Lung (tissue), 11 donors: ENCODE measurements at regions not wholly inside any gene's neighbourhood (a gene's known extent, or its start where the extent isn't known, plus 50 kb on each side); places are given as distances from the start of the nearest gene placed in this dataset.
A peak's percentile ranks its signal among the peaks of the same experiment; 100 is the strongest.

Source experiments
- ATAC-seq: fragments of 200-7000 bp; cut with Tn5 transposase; one replicate; pipeline ENCODE4 v1.9.1; 2020; ENCODE audit warnings: moderate number of reproducible peaks; ENCODE audit not compliant: insufficient read depth, low FRiP score
- DNase-seq, 3 donors: peaks; one replicate each; pipeline ENCODE4 v3.0.0-alpha.2; 2013 to 2017
- H3K27ac ChIP-seq, 2 donors: one replicate each; pipeline ENCODE4 v1.5.1; 2013; ENCODE audit warnings: mild to moderate bottlenecking in 2 of 2, moderate library complexity in 2 of 2, control low read depth in 1 of 2, inconsistent platforms in 1 of 2, low read depth in 1 of 2, low read length in 1 of 2
- H3K27me3 ChIP-seq, 3 donors: one replicate each; pipeline ENCODE4 v1.5.1; 2013; ENCODE audit warnings: low read length in 2 of 3; ENCODE audit not compliant: control insufficient read depth in 3 of 3, insufficient read depth in 3 of 3
- H3K36me3 ChIP-seq, 4 donors: one replicate each; pipeline ENCODE4 v1.5.1; 2013; ENCODE audit warnings: low read length in 4 of 4, mild to moderate bottlenecking in 1 of 4, moderate library complexity in 1 of 4; ENCODE audit not compliant: control insufficient read depth in 4 of 4, insufficient read depth in 4 of 4
- H3K4me1 ChIP-seq, 5 donors: one replicate each; pipeline ENCODE4 v1.5.1; 2013; ENCODE audit warnings: low read length in 5 of 5, mild to moderate bottlenecking in 2 of 5, moderate library complexity in 1 of 5; ENCODE audit not compliant: control insufficient read depth in 5 of 5, insufficient read depth in 5 of 5
- H3K4me3 ChIP-seq: one replicate; pipeline ENCODE4 v1.5.1; 2013; ENCODE audit warnings: mild to moderate bottlenecking, control low read depth, moderate library complexity
- H3K9ac ChIP-seq, 2 donors: one replicate each; pipeline ENCODE4 v1.5.1; 2013; ENCODE audit warnings: low read length in 2 of 2, control low read depth in 1 of 2; ENCODE audit not compliant: insufficient read depth in 1 of 2
- H3K9me3 ChIP-seq, 4 donors: one replicate each; pipeline ENCODE4 v1.5.1; 2013; ENCODE audit warnings: low read length in 3 of 4, mild to moderate bottlenecking in 1 of 4, moderate library complexity in 1 of 4; ENCODE audit not compliant: control insufficient read depth in 4 of 4, insufficient read depth in 3 of 4
- CTCF ChIP-seq: IDR thresholded peaks from 2 replicates; pipeline ENCODE4 v1.5.1; 2012; ENCODE audit warnings: mild to moderate bottlenecking; ENCODE audit errors: control extremely low read depth, extremely low read depth
- WGBS, 2 donors: extraction: QIAGEN DNeasy Blood & Tissue Kit; methylation state at CpG; one replicate each; pipeline ENCODE4 v1.1.7; 2013; 5-methylcytosine and 5-hydroxymethylcytosine counted together
- donor health status: control.
- donor health status: control.
- donor health status: Bipolar disorder and iron deficiency.
- donor health status: healthy.
- donor health status: DM: yes; HTN: yes; CAD: no.

GRCh38 chr7:32326078-32326477 is 164.1 kb downstream of the LSM5 start:
- Histone ChIP-seq H3K27ac (no peak overlapping the region), H3K4me1 (no peaks in the 10 kb centered on the region), H3K9ac (no peak overlapping the region), H3K4me3 (no peak overlapping the region), H3K27me3 (peaks cover 0 to under 1% (median 0%) of the 10 kb centered on the region in 3 donors), H3K9me3 (peaks cover 0 to 2% (median under 1%) of the 10 kb centered on the region in 4 donors), H3K36me3 (no peaks in the 10 kb centered on the region)
- DNase-seq (no peak), ATAC-seq (no peak)
- no peak for TF ChIP-seq CTCF
- WGBS, 2 donors = 54 to 56% methylated on average over 1 of the region's 1 CpG

- Histone ChIP-seq H3K4me1 (peaks cover 0 to 3% (median 0%) of the 10 kb centered on the region in 5 donors), H3K27me3 (peaks cover 0 to 8% (median 4%) of the 10 kb centered on the region in 3 donors), H3K4me3 (no peak overlapping the region), H3K27ac (no peak overlapping the region), H3K9me3 (peaks cover 0 to 2% (median 0%) of the 10 kb centered on the region in 4 donors), H3K36me3 (no peaks in the 10 kb centered on the region), H3K9ac (no peak overlapping the region)
- DNase-seq = no peak
- TF ChIP-seq CTCF = no peak
- no peak for ATAC-seq
- 93% methylated on average over 3 of the region's 3 CpGs for WGBS, 2 donors
Observed at GRCh38 chr7:32323712-32324111, 166.5 kb downstream of the LSM5 start.

- H3K27me3 ChIP-seq = peaks cover 0 to 23% (median 17%) of the 10 kb centered on the region in 3 donors
- DNase-seq (no peak), ATAC-seq (no peak)
- WGBS, 2 donors = 34 to 44% methylated on average over 19 of the region's 19 CpGs
- H3K4me1 ChIP-seq = peaks cover 0 to 8% (median 2%) of the 10 kb centered on the region in 5 donors
- TF ChIP-seq CTCF = no peak
- no peak overlapping the region for H3K9ac ChIP-seq
- H3K36me3 ChIP-seq = no peaks in the 10 kb centered on the region
- no peak overlapping the region for H3K4me3 ChIP-seq
- H3K9me3 ChIP-seq = peaks cover 0 to 2% (median 0%) of the 10 kb centered on the region in 4 donors
- no peak overlapping the region for H3K27ac ChIP-seq
Observed at GRCh38 chr7:32319012-32319382, 171.2 kb downstream of the LSM5 start.

- Histone ChIP-seq H3K9me3 (peaks cover 0 to 2% (median 0%) of the 10 kb centered on the region in 4 donors), H3K36me3 (no peaks in the 10 kb centered on the region), H3K27me3 (peaks cover 0 to 23% (median 17%) of the 10 kb centered on the region in 3 donors), H3K4me3 (no peak overlapping the region), H3K27ac (no peak overlapping the region), H3K4me1 (peaks cover 0 to 8% (median 2%) of the 10 kb centered on the region in 5 donors), H3K9ac (no peak overlapping the region)
- DNase-seq (peak in 1 of 3 donors; percentile 16), ATAC-seq (no peak)
- TF ChIP-seq CTCF = no peak
- WGBS, 2 donors = 27 to 28% methylated on average over 36 of the region's 36 CpGs
Observed at GRCh38 chr7:32318300-32319011, 171.7 kb downstream of the LSM5 start.
